Stimulated activated CD4-positive, alpha-beta T cell treated with anti-CD3 and anti-CD28 coated beads, Interleukin-1b, Interleukin-23, amount 100 ng/mL, for 24 hours (primary cell): ENCODE measurements at regions not wholly inside any gene's neighbourhood (a gene's known extent, or its start where the extent isn't known, plus 50 kb on each side); places are given as distances from the start of the nearest gene placed in this dataset.
"Not testable (repeated sequence)": the region's sequence is repeated elsewhere in the genome, so short reads cannot be mapped to it uniquely, and the experiment has no call there.

ENCODE experiments used
- DNase-seq, 4 experiments: peaks; one replicate each; pipeline ENCODE4 v3.0.0-alpha.2; 2020; ENCODE audit warnings: low read depth in 4 of 4, low spot score in 1 of 4

GRCh38 chr2:242064364-242065250 is 195.1 kb downstream of the RTP5 start:
- DNase-seq = no peak

- no peak for DNase-seq
These were observed 195.9 kb downstream of the RTP5 start for GRCh38 chr2:242065426-242065825.

- no peak for DNase-seq
These were observed 199.5 kb downstream of the RTP5 start for GRCh38 chr2:242069018-242069417.

- not testable (repeated sequence) for DNase-seq
These were observed 200.4 kb downstream of the RTP5 start for GRCh38 chr2:242069938-242070395.

- DNase-seq = not testable (repeated sequence)
These were observed 201.2 kb downstream of the RTP5 start for GRCh38 chr2:242070726-242071125.

GRCh38 chr2:242071377-242071776 is 201.8 kb downstream of the RTP5 start:
- DNase-seq = not testable (repeated sequence)

- DNase-seq = not testable (repeated sequence)
These were observed 202.4 kb downstream of the RTP5 start for GRCh38 chr2:242071936-242072335.

GRCh38 chr2:242075168-242075567 is 205.6 kb downstream of the RTP5 start:
- no peak for DNase-seq

- no peak for DNase-seq
These were observed 206.2 kb downstream of the RTP5 start for GRCh38 chr2:242075696-242076095.

GRCh38 chr2:242076184-242076583 is 206.7 kb downstream of the RTP5 start:
- not testable (repeated sequence) for DNase-seq

- DNase-seq = not testable (repeated sequence)
These were observed 208.9 kb downstream of the RTP5 start for GRCh38 chr2:242078426-242078825.

- not testable (repeated sequence) for DNase-seq
These were observed 210.3 kb downstream of the RTP5 start for GRCh38 chr2:242079792-242080191.

- DNase-seq = not testable (repeated sequence)
These were observed 211.2 kb downstream of the RTP5 start for GRCh38 chr2:242080575-242081214.

- not testable (repeated sequence) for DNase-seq
These were observed 214.5 kb downstream of the RTP5 start for GRCh38 chr2:242084034-242084433.

- DNase-seq = not testable (repeated sequence)
These were observed 215.6 kb downstream of the RTP5 start for GRCh38 chr2:242085024-242085674.

- no peak for DNase-seq
These were observed 216.6 kb downstream of the RTP5 start for GRCh38 chr2:242085941-242086621.

- not testable (repeated sequence) for DNase-seq
These were observed 218.5 kb downstream of the RTP5 start for GRCh38 chr2:242088044-242088443.

GRCh38 chr2:242088471-242089212 is 219.1 kb downstream of the RTP5 start:
- DNase-seq = peak; percentile 74 to 90 (median 82)

GRCh38 chr2:242089213-242089549 is 219.7 kb downstream of the RTP5 start:
- not testable (repeated sequence) for DNase-seq

GRCh38 chr2:242097278-242097677 is 227.7 kb downstream of the RTP5 start:
- DNase-seq = not testable (repeated sequence)
